GM13976 (cell line): ENCODE measurements at regions not wholly inside any gene's neighbourhood (a gene's known extent, or its start where the extent isn't known, plus 50 kb on each side); places are given as distances from the start of the nearest gene placed in this dataset.

Source experiments
- DNase-seq: peaks from one replicate; pipeline ENCODE4 v3.0.0; 2012; ENCODE audit warnings: low spot score
- CTCF ChIP-seq: IDR thresholded peaks from 2 replicates; pipeline ENCODE4 v1.5.1; 2012; ENCODE audit warnings: borderline replicate concordance, mild to moderate bottlenecking; ENCODE audit not compliant: insufficient read depth; ENCODE audit errors: extremely low read depth, missing control alignments, control extremely low read depth
- in situ Hi-C: fragments of 300-500 bp; cut with MboI; formaldehyde crosslinking; loops from one replicate; pipeline ENCODE4 v1.12.0; 2022; ENCODE audit warnings: low sequenced_read_pairs, mixed read lengths, inconsistent platforms; ENCODE audit not compliant: unreplicated experiment

- DNase-seq = no peak
- in situ Hi-C loops = no loop called here
- no peak for TF ChIP-seq CTCF
Measured at GRCh38 chr12:75834591-75834990, 197.0 kb downstream of the PHLDA1 start.

GRCh38 chr12:75833268-75833667 lies 198.3 kb downstream of the PHLDA1 start:
- TF ChIP-seq CTCF = no peak
- no peak for DNase-seq
- in situ Hi-C loops = no loop called here

- no peak for TF ChIP-seq CTCF
- in situ Hi-C loops = no loop called here
- DNase-seq = no peak
Measured at GRCh38 chr12:75831402-75831801, 200.2 kb downstream of the PHLDA1 start.

GRCh38 chr12:75827061-75827460 lies 204.5 kb downstream of the PHLDA1 start:
- DNase-seq = no peak
- no peak for TF ChIP-seq CTCF
- in situ Hi-C loops = no loop called here

GRCh38 chr12:75825686-75826085 lies 205.9 kb downstream of the PHLDA1 start:
- no peak for DNase-seq
- in situ Hi-C loops = no loop called here
- no peak for TF ChIP-seq CTCF

GRCh38 chr12:75823475-75823874 lies 208.1 kb downstream of the PHLDA1 start:
- TF ChIP-seq CTCF = no peak
- in situ Hi-C loops = no loop called here
- no peak for DNase-seq

GRCh38 chr12:75822416-75822815 lies 209.2 kb downstream of the PHLDA1 start:
- no peak for TF ChIP-seq CTCF
- DNase-seq = no peak
- in situ Hi-C loops = no loop called here
